HUDEP-2 (cell line): ENCODE measurements at regions not wholly inside any gene's neighbourhood (a gene's known extent, or its start where the extent isn't known, plus 50 kb on each side); places are given as distances from the start of the nearest gene placed in this dataset.

Source experiments
- DNase-seq, 76 experiments: peaks; one replicate each; lab custom pipeline; 2025; ENCODE audit not compliant: unreplicated experiment in 76 of 76; lab: John Stamatoyannopoulos, UW

GRCh38 chr4:14458463-14458862 lies 543.8 kb upstream of the CPEB2 start:
- DNase-seq: no peak

GRCh38 chr4:14465057-14465456 lies 537.2 kb upstream of the CPEB2 start:
- DNase-seq: no peak

- DNase-seq: no peak
These were observed 536.8 kb upstream of the CPEB2 start for GRCh38 chr4:14465507-14465906.

GRCh38 chr4:14478504-14478903 lies 523.8 kb upstream of the CPEB2 start:
- no peak for DNase-seq

DNA sequence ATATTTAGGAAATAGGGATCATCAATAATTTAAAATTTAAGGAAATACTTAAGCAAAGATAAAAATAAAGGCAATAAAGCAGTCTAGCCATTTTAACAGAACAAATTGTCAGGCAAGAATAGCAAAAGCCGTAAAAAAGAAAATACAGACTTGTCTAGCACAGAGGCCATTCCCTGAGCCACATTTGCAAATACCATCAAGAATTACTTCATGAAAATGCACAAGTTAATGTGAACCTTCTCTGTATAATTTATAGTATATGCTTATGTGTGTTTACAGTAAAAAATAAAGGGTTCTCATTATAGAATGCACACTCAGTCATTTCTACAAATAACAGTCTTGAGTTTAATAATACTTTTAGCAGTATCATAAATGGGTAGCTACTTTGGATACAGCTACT lies 505.9 kb upstream of the CPEB2 start:
- no peak for DNase-seq

- no peak for DNase-seq
These were observed 505.3 kb upstream of the CPEB2 start for GRCh38 chr4:14496969-14497368.

DNA sequence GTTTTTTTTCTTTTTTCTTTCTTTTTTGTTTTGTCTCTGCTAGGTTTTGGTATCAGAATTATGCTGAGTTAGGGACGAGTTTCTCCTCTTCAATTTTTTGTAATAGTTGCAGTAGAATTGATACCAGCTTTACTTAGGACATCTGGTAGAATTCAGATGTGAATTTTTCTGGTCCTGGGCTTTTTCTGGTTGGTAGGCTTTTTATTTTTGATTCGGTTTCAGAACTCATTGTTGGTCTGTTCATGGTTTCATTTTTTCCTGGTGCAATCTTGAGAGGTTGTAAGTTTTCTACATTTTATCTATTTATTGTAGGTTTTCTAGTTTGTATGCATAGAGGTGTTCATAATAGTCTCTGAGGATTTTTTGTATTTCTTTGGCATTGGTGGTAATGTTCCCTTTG lies 498.1 kb upstream of the CPEB2 start:
- no peak for DNase-seq

DNA sequence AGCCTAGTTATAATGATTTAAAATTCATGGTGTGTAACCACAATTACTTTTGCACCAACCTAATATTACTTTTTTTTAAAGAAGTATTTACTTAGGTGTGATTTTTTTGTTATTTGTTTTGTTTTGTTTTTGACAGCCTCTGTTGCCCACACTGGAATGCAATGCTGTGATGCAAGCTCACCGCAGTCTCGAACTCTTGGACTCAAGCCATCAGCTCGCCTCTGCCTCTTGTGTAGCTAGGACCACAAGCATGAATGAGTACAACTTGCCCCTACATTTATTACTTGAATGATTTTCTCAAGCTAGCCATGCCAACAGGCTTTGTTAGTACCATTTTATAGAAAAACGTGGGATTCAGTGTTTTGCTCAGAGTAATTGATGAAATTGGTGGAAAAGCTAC lies 488.8 kb upstream of the CPEB2 start:
- DNase-seq: no peak

GRCh38 chr4:14515556-14515955 lies 486.7 kb upstream of the CPEB2 start:
- no peak for DNase-seq

DNA sequence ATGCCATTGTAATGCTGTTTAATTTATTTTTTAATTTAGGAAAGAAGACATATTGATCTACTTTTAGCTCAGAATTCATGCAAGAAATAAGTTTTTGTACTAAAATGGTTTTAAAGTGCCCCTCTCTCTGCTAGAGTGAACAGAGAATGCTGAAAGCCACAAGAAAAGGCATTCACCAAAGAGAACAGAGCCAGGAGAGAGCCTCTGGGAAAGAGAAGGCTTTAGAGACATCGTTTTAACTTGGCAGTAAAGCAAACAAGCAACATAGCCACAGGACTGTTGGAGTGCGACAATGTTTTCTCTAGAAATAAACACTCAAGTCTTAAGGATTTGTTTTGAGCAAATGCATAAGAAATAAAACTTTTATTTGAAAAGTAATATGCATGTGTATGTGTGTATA lies 484.1 kb upstream of the CPEB2 start:
- DNase-seq: no peak

- DNase-seq: no peak
These were observed 482.1 kb upstream of the CPEB2 start for GRCh38 chr4:14520171-14520570.

GRCh38 chr4:14524276-14524675 lies 478.0 kb upstream of the CPEB2 start:
- no peak for DNase-seq

DNA sequence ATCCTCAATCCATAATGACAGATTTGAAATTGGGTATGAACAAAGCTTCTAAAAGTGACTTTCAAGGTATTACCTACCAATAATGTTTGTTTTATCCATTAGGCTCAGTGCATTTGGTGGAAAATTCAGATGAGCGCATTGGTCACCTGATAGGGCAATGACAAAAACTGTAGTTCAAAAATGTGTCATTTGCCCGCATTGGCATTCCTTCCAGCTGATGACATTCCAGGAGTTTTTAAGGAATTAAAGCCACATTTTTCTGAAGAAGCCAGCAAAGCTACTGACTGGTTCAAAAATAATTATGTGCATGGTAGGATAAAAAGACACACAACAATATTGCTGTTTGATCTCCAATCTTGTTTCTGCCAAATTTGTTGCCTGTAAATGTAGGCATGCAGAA lies 473.4 kb upstream of the CPEB2 start:
- no peak for DNase-seq

- no peak for DNase-seq
These were observed 472.6 kb upstream of the CPEB2 start for GRCh38 chr4:14529653-14530052.

- DNase-seq: no peak
These were observed 469.8 kb upstream of the CPEB2 start for GRCh38 chr4:14532436-14532835.

DNA sequence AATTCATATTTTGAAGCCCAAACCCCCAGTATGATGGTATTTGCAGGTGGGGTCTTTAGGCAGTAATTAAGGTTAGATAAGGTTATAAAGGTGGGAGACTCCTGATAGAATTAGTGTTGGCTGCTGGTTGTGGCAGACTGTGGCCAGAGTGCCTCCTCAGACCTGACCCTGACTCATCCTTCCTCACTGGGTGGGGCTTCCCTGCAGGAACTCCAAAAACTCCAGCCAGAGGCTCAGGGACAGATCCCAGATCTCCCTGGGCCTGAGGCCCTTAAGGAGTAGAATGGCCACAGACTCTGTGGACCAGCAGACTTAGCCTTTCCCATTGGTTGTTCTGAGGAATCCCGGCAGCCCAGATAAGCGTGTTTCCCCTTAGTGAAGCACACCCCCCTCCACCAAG lies 463.0 kb upstream of the CPEB2 start:
- DNase-seq: no peak

DNA sequence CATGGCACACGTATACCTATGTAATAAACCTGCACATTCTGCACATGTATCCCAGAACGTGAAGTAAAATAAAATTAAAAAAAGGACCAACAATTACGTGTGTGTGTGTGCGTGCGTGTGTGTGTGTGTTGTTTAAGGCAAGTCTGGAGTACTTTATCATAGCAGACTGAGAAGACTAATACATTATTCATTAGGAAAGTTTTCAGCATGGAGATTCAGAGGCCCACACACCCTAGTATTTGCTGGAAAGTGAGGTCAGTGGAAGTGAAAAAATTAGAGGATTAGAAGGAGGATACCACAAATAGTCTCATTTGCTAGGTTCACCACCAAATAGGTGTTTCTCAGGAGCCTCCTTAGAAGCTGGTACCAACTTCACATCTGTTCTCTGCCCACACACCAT lies 457.1 kb upstream of the CPEB2 start:
- no peak for DNase-seq

GRCh38 chr4:14545807-14546206 lies 456.5 kb upstream of the CPEB2 start:
- DNase-seq: no peak

DNA sequence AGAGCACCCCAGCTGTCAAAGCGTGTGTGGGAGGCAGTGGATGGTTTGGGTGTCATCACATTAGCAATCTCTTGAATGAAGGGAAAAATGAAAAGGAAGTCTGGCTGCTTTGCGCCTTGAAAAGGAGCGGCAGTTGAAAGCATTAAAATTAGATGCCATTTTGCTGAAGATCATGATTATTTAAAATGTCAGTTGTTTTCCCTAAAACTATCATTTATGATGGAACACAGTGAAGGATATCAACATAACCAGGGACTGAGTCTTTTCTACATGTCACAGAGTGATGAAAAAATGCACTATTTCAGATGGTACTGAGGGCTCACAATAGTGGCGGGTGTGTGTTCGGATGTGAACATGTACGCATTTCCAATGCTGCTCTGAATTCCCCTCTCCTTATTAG lies 450.2 kb upstream of the CPEB2 start:
- no peak for DNase-seq

GRCh38 chr4:14559646-14560045 lies 442.6 kb upstream of the CPEB2 start:
- DNase-seq: no peak

GRCh38 chr4:14560577-14560976 lies 441.7 kb upstream of the CPEB2 start:
- DNase-seq: no peak

DNA sequence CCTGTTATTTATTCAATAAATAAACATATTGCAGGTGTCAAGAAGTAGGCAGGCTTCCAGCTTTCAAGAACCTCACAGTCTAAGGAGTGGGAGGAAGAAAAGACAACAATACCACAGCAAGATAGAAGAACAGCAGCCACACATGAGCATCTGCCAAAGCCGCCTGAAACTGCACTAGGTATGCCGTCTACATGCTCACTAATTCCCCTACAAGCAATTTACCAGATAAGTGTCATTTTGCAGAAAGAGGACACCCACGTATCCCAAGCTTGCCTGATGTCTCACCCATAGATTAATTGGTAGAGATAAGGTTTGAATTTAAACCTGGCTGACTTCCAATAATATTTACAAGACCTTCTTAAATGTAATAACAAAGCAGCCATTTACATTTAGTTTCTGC lies 439.4 kb upstream of the CPEB2 start:
- DNase-seq: no peak

- no peak for DNase-seq
These were observed 438.0 kb upstream of the CPEB2 start for GRCh38 chr4:14564281-14564680.

- DNase-seq: no peak
These were observed 435.8 kb upstream of the CPEB2 start for GRCh38 chr4:14566518-14566917.
